Breast epithelium (tissue), 4 donors: ENCODE measurements at regions not wholly inside any gene's neighbourhood (a gene's known extent, or its start where the extent isn't known, plus 50 kb on each side); places are given as distances from the start of the nearest gene placed in this dataset.
A peak's percentile ranks its signal among the peaks of the same experiment; 100 is the strongest.

ENCODE experiments used
- DNase-seq, 2 donors: peaks; one replicate each; pipeline ENCODE4 v3.0.0-alpha.2; 2019; ENCODE audit warnings: low spot score in 2 of 2
- H3K27ac ChIP-seq, 2 donors: fragments of 200-600 bp; sonication (generic) in 1 of 2; one replicate each; pipeline ENCODE4 v1.5.1; 2016 to 2019; ENCODE audit warnings: mild to moderate bottlenecking in 1 of 2
- H3K27me3 ChIP-seq, 2 donors: fragments of 200-600 bp; sonication (generic) in 1 of 2; one replicate each; pipeline versions ENCODE4 v1.5.1 to v1.6.0; 2017 to 2019; ENCODE audit warnings: control low read depth in 1 of 2, mild to moderate bottlenecking in 1 of 2
- H3K36me3 ChIP-seq: fragments of 200-600 bp; one replicate; pipeline ENCODE4 v1.5.1; 2019
- H3K4me1 ChIP-seq, 2 donors: fragments of 200-600 bp; sonication (generic); one replicate each; pipeline ENCODE4 v1.5.1; 2016 to 2019; ENCODE audit warnings: control low read depth in 1 of 2
- H3K4me3 ChIP-seq, 3 donors: fragments of 200-600 bp; sonication (generic); 1 replicate in 2 of 3; 2 replicates in 1 of 3; pipeline ENCODE4 v1.5.1; 2016 to 2019; ENCODE audit warnings: mild to moderate bottlenecking in 3 of 3, moderate library complexity in 2 of 3
- H3K9me3 ChIP-seq, 2 donors: fragments of 200-600 bp; sonication (generic) in 1 of 2; one replicate each; pipeline ENCODE4 v1.5.1; 2016 to 2019; ENCODE audit warnings: control low read depth in 1 of 2
- POLR2A ChIP-seq: fragments of 450-650 bp; IDR thresholded peaks from one replicate; pipeline ENCODE4 v1.6.1; 2016; ENCODE audit warnings: antibody characterized with exemption, mild to moderate bottlenecking, moderate library complexity
- POLR2AphosphoS5 ChIP-seq, 3 donors: sonication (generic); formaldehyde crosslinking; IDR thresholded peaks; one replicate each; pipeline ENCODE4 v1.6.1; 2017; ENCODE audit warnings: antibody characterized with exemption in 3 of 3
- intact Hi-C: fragments of 100-400 bp; cut with DNase I; formaldehyde crosslinking; loops from one replicate; pipeline ENCODE4 v1.15.1; 2023; ENCODE audit warnings: low total_unique reads
- TF ChIP-seq, protein P1 (sequence below), 3 donors: fragments of 450-650 bp; IDR thresholded peaks; one replicate each; pipeline ENCODE4 v1.5.1; 2016 to 2017; ENCODE audit warnings: antibody characterized with exemption in 3 of 3, mild to moderate bottlenecking in 3 of 3, moderate library complexity in 3 of 3

DNA sequence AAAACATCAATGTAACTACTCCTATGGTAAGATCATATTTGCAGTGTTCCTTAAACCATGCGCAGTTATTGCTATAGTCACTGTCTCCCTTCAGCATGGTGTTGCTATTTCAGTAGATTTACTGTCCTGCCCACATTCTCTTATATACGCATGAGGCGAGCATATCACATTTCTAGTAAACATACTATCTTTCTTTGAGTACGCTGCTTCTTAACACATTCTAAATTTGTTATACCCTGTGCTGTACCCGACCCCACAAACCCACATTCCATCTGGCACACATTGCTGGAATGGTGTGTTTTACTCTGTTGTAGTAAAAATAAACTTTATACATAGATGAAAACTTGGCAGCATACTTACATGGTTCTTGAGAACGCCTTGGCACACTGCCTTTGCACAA lies 163.3 kb downstream of the QPCT start:
- no peaks in the 10 kb centered on the region for H3K4me1 ChIP-seq
- no peaks in the 10 kb centered on the region for H3K9me3 ChIP-seq
- H3K27me3 ChIP-seq, result no peaks in the 10 kb centered on the region
- no peak for DNase-seq
- intact Hi-C loops, result no loop called here
- H3K27ac ChIP-seq, result no peak overlapping the region
- TF ChIP-seq POLR2AphosphoS5 (IDR thresholded peaks at IDR 0.05) (no peak), POLR2A (no peak)
- TF ChIP-seq, protein P1, sequence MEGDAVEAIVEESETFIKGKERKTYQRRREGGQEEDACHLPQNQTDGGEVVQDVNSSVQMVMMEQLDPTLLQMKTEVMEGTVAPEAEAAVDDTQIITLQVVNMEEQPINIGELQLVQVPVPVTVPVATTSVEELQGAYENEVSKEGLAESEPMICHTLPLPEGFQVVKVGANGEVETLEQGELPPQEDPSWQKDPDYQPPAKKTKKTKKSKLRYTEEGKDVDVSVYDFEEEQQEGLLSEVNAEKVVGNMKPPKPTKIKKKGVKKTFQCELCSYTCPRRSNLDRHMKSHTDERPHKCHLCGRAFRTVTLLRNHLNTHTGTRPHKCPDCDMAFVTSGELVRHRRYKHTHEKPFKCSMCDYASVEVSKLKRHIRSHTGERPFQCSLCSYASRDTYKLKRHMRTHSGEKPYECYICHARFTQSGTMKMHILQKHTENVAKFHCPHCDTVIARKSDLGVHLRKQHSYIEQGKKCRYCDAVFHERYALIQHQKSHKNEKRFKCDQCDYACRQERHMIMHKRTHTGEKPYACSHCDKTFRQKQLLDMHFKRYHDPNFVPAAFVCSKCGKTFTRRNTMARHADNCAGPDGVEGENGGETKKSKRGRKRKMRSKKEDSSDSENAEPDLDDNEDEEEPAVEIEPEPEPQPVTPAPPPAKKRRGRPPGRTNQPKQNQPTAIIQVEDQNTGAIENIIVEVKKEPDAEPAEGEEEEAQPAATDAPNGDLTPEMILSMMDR (IDR thresholded peaks at IDR 0.05), result no peak
- H3K4me3 ChIP-seq, result no peak overlapping the region
- no peaks in the 10 kb centered on the region for H3K36me3 ChIP-seq

DNA sequence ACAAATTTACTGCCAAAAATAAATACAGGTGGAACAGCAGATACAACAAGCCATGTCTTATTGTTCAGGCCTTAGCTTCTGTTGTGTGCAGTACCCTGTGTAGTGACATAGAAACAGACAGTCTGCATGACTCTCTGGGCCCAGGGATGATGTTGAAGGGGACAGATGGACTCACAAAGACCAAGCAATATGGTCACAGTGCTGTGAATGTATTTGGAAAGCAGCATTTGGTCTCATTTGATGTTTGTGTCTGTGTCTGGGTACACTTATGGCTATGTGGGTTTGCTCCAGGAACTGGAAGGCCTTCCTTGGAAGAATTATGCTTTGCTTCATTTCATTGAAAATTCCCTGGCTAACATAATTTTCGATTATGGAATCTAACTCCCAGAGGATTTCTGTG lies 158.5 kb downstream of the CDC42EP3 start:
- no peaks in the 10 kb centered on the region for H3K36me3 ChIP-seq
- H3K9me3 ChIP-seq, result no peaks in the 10 kb centered on the region
- no peak overlapping the region for H3K4me3 ChIP-seq
- no peaks in the 10 kb centered on the region for H3K27me3 ChIP-seq
- H3K27ac ChIP-seq, result no peak overlapping the region
- no peaks in the 10 kb centered on the region for H3K4me1 ChIP-seq
- intact Hi-C loops, result no loop called here
- TF ChIP-seq POLR2AphosphoS5 (IDR thresholded peaks at IDR 0.05) (no peak), POLR2A (no peak)
- TF ChIP-seq, protein P1 (IDR thresholded peaks at IDR 0.05), result no peak
- no peak for DNase-seq

DNA sequence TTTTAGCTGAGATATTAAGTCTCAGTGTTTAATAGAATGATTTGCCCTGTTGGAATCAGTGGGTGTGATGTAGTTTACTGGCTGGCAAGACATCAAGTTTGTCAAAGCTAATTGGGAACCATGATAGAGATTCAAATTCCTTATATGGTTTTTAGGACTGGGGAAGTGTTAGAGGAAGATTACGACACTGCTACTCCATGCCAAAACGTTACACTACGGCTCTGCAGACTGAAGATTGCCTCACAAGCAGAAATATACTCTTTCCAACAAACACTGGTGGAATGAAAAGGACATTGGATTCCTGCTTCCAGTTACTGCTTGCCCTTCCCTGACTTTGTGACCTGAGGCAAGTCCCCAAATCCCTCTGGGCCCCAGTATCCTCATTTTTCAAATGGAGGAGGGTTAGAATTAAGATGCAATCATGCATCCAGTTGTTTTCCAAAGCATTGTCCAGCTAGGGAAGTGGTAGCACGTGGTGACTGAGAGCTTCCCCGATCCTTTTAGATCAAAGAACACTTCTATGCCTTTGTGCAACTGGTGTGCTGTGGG lies 147.6 kb downstream of the CDC42EP3 start:
- intact Hi-C loops, result no loop called here
- H3K27me3 ChIP-seq, result no peaks in the 10 kb centered on the region
- H3K4me3 ChIP-seq, result no peak overlapping the region
- H3K36me3 ChIP-seq, result no peaks in the 10 kb centered on the region
- H3K4me1 ChIP-seq, result no peaks in the 10 kb centered on the region
- TF ChIP-seq POLR2AphosphoS5 (IDR thresholded peaks at IDR 0.05) (peak in 2 of 3 donors; percentile 77 to 78), POLR2A (no peak)
- TF ChIP-seq, protein P1 (IDR thresholded peaks at IDR 0.05), result no peak
- peak overlapping the region; percentile 43 to 64 for H3K27ac ChIP-seq
- DNase-seq, result peak in 1 of 2 donors; percentile 72
- no peaks in the 10 kb centered on the region for H3K9me3 ChIP-seq

DNA sequence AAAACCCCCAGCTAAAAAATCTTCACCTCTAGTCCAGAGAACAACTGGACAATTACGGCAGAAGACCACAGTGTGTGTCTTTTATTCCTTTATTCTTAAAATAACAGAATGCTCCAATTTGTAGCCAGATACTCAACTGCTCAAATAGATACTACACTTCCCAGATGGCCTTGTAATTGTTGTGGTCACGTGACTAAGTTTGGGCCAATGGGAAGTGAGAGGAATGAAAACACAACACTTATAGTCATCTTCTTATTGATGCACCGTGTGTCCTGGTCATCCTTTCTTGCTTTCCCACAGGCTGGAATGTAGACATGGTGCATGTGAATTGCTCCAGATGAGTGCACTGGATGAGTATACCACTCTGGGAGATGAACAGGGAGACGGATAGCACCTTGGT lies 145.1 kb downstream of the CDC42EP3 start:
- TF ChIP-seq, protein P1 (IDR thresholded peaks at IDR 0.05), result no peak
- TF ChIP-seq POLR2AphosphoS5 (IDR thresholded peaks at IDR 0.05) (no peak), POLR2A (no peak)
- H3K4me1 ChIP-seq, result no peaks in the 10 kb centered on the region
- no peaks in the 10 kb centered on the region for H3K36me3 ChIP-seq
- intact Hi-C loops, result no loop called here
- H3K27ac ChIP-seq, result no peak overlapping the region
- no peak overlapping the region for H3K4me3 ChIP-seq
- DNase-seq, result no peak
- no peaks in the 10 kb centered on the region for H3K27me3 ChIP-seq
- H3K9me3 ChIP-seq, result no peaks in the 10 kb centered on the region

DNA sequence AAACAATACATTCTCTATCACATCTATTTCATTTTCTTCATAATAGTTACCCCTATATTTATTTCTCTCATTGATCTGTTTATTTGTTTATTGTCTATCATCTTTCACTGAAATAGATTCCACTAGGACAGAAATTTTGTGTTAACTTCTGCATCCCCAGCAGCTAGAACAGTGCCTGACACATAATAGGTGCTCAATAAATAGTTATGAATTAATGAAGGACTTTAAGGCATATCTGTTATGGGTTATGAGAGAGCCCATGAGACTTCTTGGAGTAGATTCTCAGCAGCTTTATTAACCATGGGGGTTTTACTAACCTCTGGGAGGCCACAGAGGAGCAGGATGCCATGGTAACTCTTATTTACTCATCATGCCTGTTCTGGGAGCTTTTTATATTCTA lies 144.6 kb downstream of the CDC42EP3 start:
- no peaks in the 10 kb centered on the region for H3K9me3 ChIP-seq
- H3K27ac ChIP-seq, result no peak overlapping the region
- intact Hi-C loops, result no loop called here
- no peaks in the 10 kb centered on the region for H3K27me3 ChIP-seq
- DNase-seq, result no peak
- H3K4me1 ChIP-seq, result no peaks in the 10 kb centered on the region
- H3K4me3 ChIP-seq, result no peak overlapping the region
- H3K36me3 ChIP-seq, result no peaks in the 10 kb centered on the region
- TF ChIP-seq POLR2A, result no peak

DNA sequence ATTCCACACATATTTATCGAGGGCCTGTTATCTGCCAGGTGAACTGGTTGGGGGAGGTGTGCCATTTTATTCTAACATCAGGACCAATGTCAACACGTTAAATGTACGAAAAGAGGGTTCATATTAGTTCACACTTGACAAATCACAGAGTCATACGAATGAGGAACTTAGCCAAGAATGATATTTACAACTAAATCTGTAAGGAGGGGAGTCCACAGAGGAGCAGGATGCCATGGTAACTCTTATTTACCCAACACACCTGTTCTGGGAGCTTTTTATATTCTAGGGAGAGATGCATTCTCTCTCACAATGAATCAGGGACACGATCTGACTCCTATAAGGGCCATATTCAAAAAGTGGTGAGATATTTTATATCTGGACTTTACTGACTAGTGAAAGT lies 144.1 kb downstream of the CDC42EP3 start:
- Histone ChIP-seq H3K4me1 (no peaks in the 10 kb centered on the region), H3K27me3 (no peaks in the 10 kb centered on the region), H3K4me3 (no peak overlapping the region), H3K9me3 (no peaks in the 10 kb centered on the region), H3K36me3 (no peaks in the 10 kb centered on the region), H3K27ac (no peak overlapping the region)
- intact Hi-C loops, result no loop called here
- TF ChIP-seq POLR2AphosphoS5 (IDR thresholded peaks at IDR 0.05) (no peak), POLR2A (no peak)
- TF ChIP-seq, protein P1 (IDR thresholded peaks at IDR 0.05), result no peak
- no peak for DNase-seq
